RWPE2 (cell line): ENCODE measurements at regions not wholly inside any gene's neighbourhood (a gene's known extent, or its start where the extent isn't known, plus 50 kb on each side); places are given as distances from the start of the nearest gene placed in this dataset.
"Not testable (repeated sequence)": the region's sequence is repeated elsewhere in the genome, so short reads cannot be mapped to it uniquely, and the experiment has no call there.

Experiments used
- ATAC-seq: fragments of 200-7000 bp; cut with Tn5 transposase; 3 replicates; pipeline ENCODE4 v1.9.1; 2021; ENCODE audit warnings: low read depth
- DNase-seq: peaks from one replicate; pipeline ENCODE4 v3.0.0-alpha.2; 2020; ENCODE audit warnings: low spot score
- H3K27ac ChIP-seq: fragments of 450-650 bp; 2 replicates; pipeline ENCODE4 v1.5.1; 2017; ENCODE audit warnings: mild to moderate bottlenecking; ENCODE audit not compliant: poor library complexity, severe bottlenecking
- H3K27me3 ChIP-seq: fragments of 250-450 bp; sonication (Bioruptor Pico); 2 replicates; pipeline ENCODE4 v1.5.1; 2021; ENCODE audit warnings: mild to moderate bottlenecking, moderate library complexity; ENCODE audit not compliant: insufficient read depth, poor library complexity, severe bottlenecking
- H3K36me3 ChIP-seq: fragments of 250-450 bp; sonication (Bioruptor Pico); 2 replicates; pipeline ENCODE4 v1.5.1; 2020; ENCODE audit warnings: low read depth, mild to moderate bottlenecking, moderate library complexity
- H3K4me1 ChIP-seq: fragments of 250-450 bp; sonication (Bioruptor Pico); 2 replicates; pipeline ENCODE4 v1.5.1; 2021; ENCODE audit warnings: mild to moderate bottlenecking, moderate library complexity; ENCODE audit not compliant: insufficient read depth, poor library complexity, severe bottlenecking
- H3K4me3 ChIP-seq: fragments of 250-450 bp; sonication (Bioruptor Pico); 2 replicates; pipeline ENCODE4 v1.5.1; 2021; ENCODE audit warnings: mild to moderate bottlenecking, moderate library complexity; ENCODE audit not compliant: severe bottlenecking
- H3K9me3 ChIP-seq: fragments of 250-450 bp; sonication (Bioruptor Pico); 2 replicates; pipeline ENCODE4 v1.5.1; 2021; ENCODE audit warnings: mild to moderate bottlenecking, moderate library complexity; ENCODE audit not compliant: severe bottlenecking
- CTCF ChIP-seq: fragments of 450-650 bp; IDR thresholded peaks from one replicate; pipeline ENCODE4 v1.5.1; 2017; ENCODE audit warnings: mild to moderate bottlenecking, moderate library complexity; ENCODE audit not compliant: poor library complexity, severe bottlenecking

GRCh38 chr11:38517991-38518390, 1920.0 kb upstream of the RAG2 start:
- DNase-seq = no peak
- Histone ChIP-seq H3K27ac (no peak overlapping the region), H3K9me3 (no peaks in the 10 kb centered on the region), H3K4me1 (no peaks in the 10 kb centered on the region), H3K27me3 (no peaks in the 10 kb centered on the region), H3K4me3 (no peak overlapping the region), H3K36me3 (no peaks in the 10 kb centered on the region)
- no peak for TF ChIP-seq CTCF
- ATAC-seq = no peak

GRCh38 chr11:38512830-38513229, 1914.8 kb upstream of the RAG2 start:
- H3K4me1 ChIP-seq, H3K36me3 ChIP-seq, H3K27ac ChIP-seq, DNase-seq, H3K27me3 ChIP-seq, H3K9me3 ChIP-seq, H3K4me3 ChIP-seq, ATAC-seq: not testable (repeated sequence)

GRCh38 chr11:38510041-38510440, 1912.0 kb upstream of the RAG2 start:
- ATAC-seq (no peak), DNase-seq (no peak)
- Histone ChIP-seq H3K4me3 (no peak overlapping the region), H3K27ac (no peak overlapping the region), H3K36me3 (no peaks in the 10 kb centered on the region), H3K27me3 (no peaks in the 10 kb centered on the region), H3K4me1 (no peaks in the 10 kb centered on the region), H3K9me3 (no peaks in the 10 kb centered on the region)
- no peak for TF ChIP-seq CTCF

GRCh38 chr11:38503876-38504275, 1905.8 kb upstream of the RAG2 start:
- H3K9me3 ChIP-seq = no peaks in the 10 kb centered on the region
- no peak for DNase-seq
- H3K27ac ChIP-seq = no peak overlapping the region
- no peaks in the 10 kb centered on the region for H3K27me3 ChIP-seq
- H3K4me3 ChIP-seq = no peak overlapping the region
- H3K36me3 ChIP-seq = no peaks in the 10 kb centered on the region
- no peaks in the 10 kb centered on the region for H3K4me1 ChIP-seq
- TF ChIP-seq CTCF = no peak
- ATAC-seq = no peak

GRCh38 chr11:38498721-38499120, 1900.7 kb upstream of the RAG2 start:
- TF ChIP-seq CTCF = no peak
- Histone ChIP-seq H3K27ac (no peak overlapping the region), H3K27me3 (no peaks in the 10 kb centered on the region), H3K4me3 (no peak overlapping the region), H3K4me1 (peaks cover 6% of the 10 kb centered on the region), H3K36me3 (no peaks in the 10 kb centered on the region), H3K9me3 (no peaks in the 10 kb centered on the region)
- ATAC-seq = peak; percentile 56; the same call in 1 of the 3 replicates
- no peak for DNase-seq

GRCh38 chr11:38491986-38492385, 1894.0 kb upstream of the RAG2 start:
- DNase-seq (no peak), ATAC-seq (peak; percentile 69; the same call in 1 of the 3 replicates)
- Histone ChIP-seq H3K27me3 (no peaks in the 10 kb centered on the region), H3K27ac (no peak overlapping the region), H3K36me3 (no peaks in the 10 kb centered on the region), H3K9me3 (no peaks in the 10 kb centered on the region), H3K4me1 (peaks cover 9% of the 10 kb centered on the region), H3K4me3 (no peak overlapping the region)
- no peak for TF ChIP-seq CTCF
